GM21786 (cell line): ENCODE measurements at regions not wholly inside any gene's neighbourhood (a gene's known extent, or its start where the extent isn't known, plus 50 kb on each side); places are given as distances from the start of the nearest gene placed in this dataset.

Experiments
- ATAC-seq: cut with Tn5 transposase; IDR thresholded peaks from one replicate; pipeline ENCODE4 v1.9.1; 2021; ENCODE audit not compliant: unreplicated experiment

- ATAC-seq: no peak
Observed at GRCh38 chr18:30929718-30930117, 112.8 kb downstream of the DSC3 start.

- ATAC-seq: no peak
Observed at GRCh38 chr18:30929065-30929464, 113.5 kb downstream of the DSC3 start.

- no peak for ATAC-seq
Observed at GRCh38 chr18:30927517-30928075, 114.9 kb downstream of the DSC3 start.

- ATAC-seq: no peak
Observed at GRCh38 chr18:30927042-30927441, 115.5 kb downstream of the DSC3 start.

GRCh38 chr18:30925795-30926194 is 116.7 kb downstream of the DSC3 start:
- ATAC-seq: no peak

- ATAC-seq: no peak
Observed at GRCh38 chr18:30920757-30921156, 121.8 kb downstream of the DSC3 start.

GRCh38 chr18:30920351-30920750 is 122.2 kb downstream of the DSC3 start:
- no peak for ATAC-seq

GRCh38 chr18:30917651-30918050 is 124.9 kb downstream of the DSC3 start:
- no peak for ATAC-seq

- no peak for ATAC-seq
Observed at GRCh38 chr18:30915336-30915988, 127.1 kb downstream of the DSC3 start.

GRCh38 chr18:30908381-30908780 is 134.2 kb downstream of the DSC3 start:
- no peak for ATAC-seq

GRCh38 chr18:30903566-30903965 is 139.0 kb downstream of the DSC3 start:
- ATAC-seq: no peak

GRCh38 chr18:30889519-30890301 is 152.8 kb downstream of the DSC3 start:
- no peak for ATAC-seq

GRCh38 chr18:30888344-30888743 is 154.2 kb downstream of the DSC3 start:
- no peak for ATAC-seq

GRCh38 chr18:30886998-30887397 is 155.5 kb downstream of the DSC3 start:
- no peak for ATAC-seq

- ATAC-seq: no peak
Observed at GRCh38 chr18:30870466-30870865, 172.1 kb downstream of the DSC3 start.

GRCh38 chr18:30862900-30863299 is 179.6 kb downstream of the DSC3 start:
- no peak for ATAC-seq

GRCh38 chr18:30860741-30861140 is 181.8 kb downstream of the DSC3 start:
- ATAC-seq: no peak

- ATAC-seq: no peak
Observed at GRCh38 chr18:30859036-30859435, 183.5 kb downstream of the DSC3 start.

- ATAC-seq: no peak
Observed at GRCh38 chr18:30858560-30858959, 184.0 kb downstream of the DSC3 start.

- no peak for ATAC-seq
Observed at GRCh38 chr18:30855762-30856161, 186.8 kb downstream of the DSC3 start.

- ATAC-seq: no peak
Observed at GRCh38 chr18:30852980-30853379, 189.6 kb downstream of the DSC3 start.

GRCh38 chr18:30852541-30852940 is 190.0 kb downstream of the DSC3 start:
- ATAC-seq: no peak
